Neural progenitor cell (in vitro differentiated cells): ENCODE measurements at regions not wholly inside any gene's neighbourhood (a gene's known extent, or its start where the extent isn't known, plus 50 kb on each side); places are given as distances from the start of the nearest gene placed in this dataset.

Experiments used
- DNase-seq: peaks from one replicate; pipeline ENCODE4 v3.0.0-alpha.2; 2016; ENCODE audit warnings: low spot score
- H2AFZ ChIP-seq: fragments of 200-600 bp; sonication (generic); replicated peaks from 2 replicates; pipeline ENCODE4 v1.6.1; 2016; ENCODE audit warnings: antibody characterized with exemption
- H3F3A ChIP-seq: fragments of 200-600 bp; sonication (generic); 2 replicates; pipeline ENCODE4 v1.6.1; 2016; ENCODE audit warnings: antibody characterized with exemption, low read depth
- H3K27ac ChIP-seq: fragments of 200-600 bp; sonication (generic); 2 replicates; pipeline ENCODE4 v1.5.1; 2016; ENCODE audit warnings: mild to moderate bottlenecking
- H3K27me3 ChIP-seq: fragments of 200-600 bp; sonication (generic); 2 replicates; pipeline ENCODE4 v1.6.1; 2016; ENCODE audit warnings: mild to moderate bottlenecking, moderate library complexity
- H3K36me3 ChIP-seq: fragments of 200-600 bp; sonication (generic); 2 replicates; pipeline ENCODE4 v1.5.1; 2016
- H3K4me1 ChIP-seq: fragments of 200-600 bp; sonication (generic); 2 replicates; pipeline ENCODE4 v1.6.1; 2016; ENCODE audit warnings: mixed run types
- H3K4me2 ChIP-seq: fragments of 200-600 bp; sonication (generic); 2 replicates; pipeline ENCODE4 v1.6.1; 2016
- H3K4me3 ChIP-seq: fragments of 200-600 bp; sonication (generic); 2 replicates; pipeline ENCODE4 v1.5.1; 2016
- H3K79me2 ChIP-seq: fragments of 200-600 bp; sonication (generic); 2 replicates; pipeline ENCODE4 v1.6.1; 2016; ENCODE audit warnings: low read depth
- H3K9ac ChIP-seq: fragments of 200-600 bp; sonication (generic); 2 replicates; pipeline ENCODE4 v1.6.1; 2016
- H3K9me3 ChIP-seq: fragments of 200-600 bp; sonication (generic); 2 replicates; pipeline ENCODE4 v1.5.1; 2016; ENCODE audit warnings: low read depth
- H4K20me1 ChIP-seq: fragments of 200-600 bp; sonication (generic); 2 replicates; pipeline ENCODE4 v1.6.1; 2016; ENCODE audit warnings: low read depth
- H3K27ac Mint-ChIP-seq: 3 replicates; pipeline ENCODE4 v1.8.0; 2021; ENCODE audit warnings: mixed read lengths
- H3K27me3 Mint-ChIP-seq: 2 replicates; pipeline ENCODE4 v1.8.0; 2022; ENCODE audit warnings: low read depth, mild to moderate bottlenecking, inconsistent platforms, moderate library complexity, mixed read lengths; ENCODE audit not compliant: insufficient read depth
- H3K36me3 Mint-ChIP-seq: 3 replicates; pipeline ENCODE4 v1.8.0; 2021; ENCODE audit warnings: mixed read lengths
- H3K4me1 Mint-ChIP-seq: 3 replicates; pipeline ENCODE4 v1.8.0; 2021; ENCODE audit warnings: mixed read lengths
- H3K4me3 Mint-ChIP-seq: 3 replicates; pipeline ENCODE4 v1.8.0; 2021; ENCODE audit warnings: mild to moderate bottlenecking, moderate library complexity, mixed read lengths
- H3K9me3 Mint-ChIP-seq: 3 replicates; pipeline ENCODE4 v1.8.0; 2020; ENCODE audit warnings: mixed read lengths
- EZH2 ChIP-seq: fragments of 200-600 bp; sonication (generic); IDR thresholded peaks from 2 replicates; pipeline ENCODE4 v1.6.1; 2017; ENCODE audit warnings: antibody characterized with exemption, mild to moderate bottlenecking, moderate library complexity
- EZH2phosphoT487 ChIP-seq: fragments of 200-600 bp; sonication (generic); IDR thresholded peaks from 2 replicates; pipeline ENCODE4 v1.6.1; 2017; ENCODE audit warnings: antibody characterized with exemption
- TF ChIP-seq, protein P1 (sequence below): fragments of 200-600 bp; sonication (generic); IDR thresholded peaks from 2 replicates; pipeline ENCODE4 v1.5.1; 2017; ENCODE audit warnings: antibody characterized with exemption, mild to moderate bottlenecking

DNA sequence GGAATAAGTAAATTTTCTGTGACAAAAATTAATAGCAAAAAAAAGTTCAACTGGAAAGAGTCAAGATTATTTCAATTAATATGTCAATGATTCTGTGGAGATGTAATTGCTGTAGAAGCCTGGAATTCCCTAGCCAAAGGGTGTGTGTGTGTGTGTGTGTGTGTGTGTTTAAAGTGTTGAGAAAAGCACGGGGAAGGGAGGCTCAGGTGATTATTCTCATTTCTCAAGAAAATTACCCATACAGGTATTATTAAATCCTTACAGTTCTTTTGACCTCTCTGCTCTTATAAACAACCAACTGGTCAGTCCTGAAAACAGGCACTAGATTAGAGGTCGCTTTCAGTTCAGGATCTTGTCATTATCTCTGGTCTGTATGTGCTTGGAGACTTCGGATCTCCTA is 129.3 kb upstream of the SASH1 start:
- no peaks in the 10 kb centered on the region for H3K36me3 Mint-ChIP-seq
- no peak for TF ChIP-seq EZH2
- no peak for TF ChIP-seq EZH2phosphoT487
- TF ChIP-seq, protein P1, sequence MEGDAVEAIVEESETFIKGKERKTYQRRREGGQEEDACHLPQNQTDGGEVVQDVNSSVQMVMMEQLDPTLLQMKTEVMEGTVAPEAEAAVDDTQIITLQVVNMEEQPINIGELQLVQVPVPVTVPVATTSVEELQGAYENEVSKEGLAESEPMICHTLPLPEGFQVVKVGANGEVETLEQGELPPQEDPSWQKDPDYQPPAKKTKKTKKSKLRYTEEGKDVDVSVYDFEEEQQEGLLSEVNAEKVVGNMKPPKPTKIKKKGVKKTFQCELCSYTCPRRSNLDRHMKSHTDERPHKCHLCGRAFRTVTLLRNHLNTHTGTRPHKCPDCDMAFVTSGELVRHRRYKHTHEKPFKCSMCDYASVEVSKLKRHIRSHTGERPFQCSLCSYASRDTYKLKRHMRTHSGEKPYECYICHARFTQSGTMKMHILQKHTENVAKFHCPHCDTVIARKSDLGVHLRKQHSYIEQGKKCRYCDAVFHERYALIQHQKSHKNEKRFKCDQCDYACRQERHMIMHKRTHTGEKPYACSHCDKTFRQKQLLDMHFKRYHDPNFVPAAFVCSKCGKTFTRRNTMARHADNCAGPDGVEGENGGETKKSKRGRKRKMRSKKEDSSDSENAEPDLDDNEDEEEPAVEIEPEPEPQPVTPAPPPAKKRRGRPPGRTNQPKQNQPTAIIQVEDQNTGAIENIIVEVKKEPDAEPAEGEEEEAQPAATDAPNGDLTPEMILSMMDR: no peak
- H3K27ac ChIP-seq: no peak overlapping the region

GRCh38 chr6:148214667-148215066 is 128.0 kb upstream of the SASH1 start:
- Histone ChIP-seq H4K20me1 (no peaks in the 10 kb centered on the region), H3K9me3 (no peaks in the 10 kb centered on the region), H3K36me3 (no peaks in the 10 kb centered on the region), H2AFZ (no peak overlapping the region), H3F3A (no peaks in the 10 kb centered on the region), H3K4me3 (no peak overlapping the region), H3K4me2 (no peak overlapping the region), H3K4me1 (no peaks in the 10 kb centered on the region), H3K27ac (no peak overlapping the region), H3K27me3 (no peaks in the 10 kb centered on the region), H3K9ac (no peak overlapping the region), H3K79me2 (no peaks in the 10 kb centered on the region)
- Mint-ChIP-seq H3K36me3 (no peaks in the 10 kb centered on the region), H3K9me3 (no peaks in the 10 kb centered on the region), H3K4me1 (peaks cover 26% of the 10 kb centered on the region), H3K4me3 (no peak overlapping the region), H3K27me3 (peaks cover 2% of the 10 kb centered on the region), H3K27ac (no peak overlapping the region)
- no peak for DNase-seq
- TF ChIP-seq, protein P1: no peak
- TF ChIP-seq EZH2phosphoT487 (no peak), EZH2 (no peak)

More for the DNA sequence above, 129.3 kb upstream of the SASH1 start:
- Mint-ChIP-seq H3K27ac (no peak overlapping the region), H3K9me3 (no peaks in the 10 kb centered on the region), H3K4me3 (no peak overlapping the region), H3K4me1 (peaks cover 22% of the 10 kb centered on the region), H3K27me3 (peaks cover 2% of the 10 kb centered on the region)
- no peak for DNase-seq
- Histone ChIP-seq H4K20me1 (no peaks in the 10 kb centered on the region), H3K4me3 (no peak overlapping the region), H2AFZ (no peak overlapping the region), H3K9me3 (no peaks in the 10 kb centered on the region), H3K27me3 (no peaks in the 10 kb centered on the region), H3K36me3 (no peaks in the 10 kb centered on the region), H3K79me2 (no peaks in the 10 kb centered on the region), H3F3A (no peaks in the 10 kb centered on the region), H3K9ac (no peak overlapping the region), H3K4me1 (no peaks in the 10 kb centered on the region), H3K4me2 (no peak overlapping the region)

DNA sequence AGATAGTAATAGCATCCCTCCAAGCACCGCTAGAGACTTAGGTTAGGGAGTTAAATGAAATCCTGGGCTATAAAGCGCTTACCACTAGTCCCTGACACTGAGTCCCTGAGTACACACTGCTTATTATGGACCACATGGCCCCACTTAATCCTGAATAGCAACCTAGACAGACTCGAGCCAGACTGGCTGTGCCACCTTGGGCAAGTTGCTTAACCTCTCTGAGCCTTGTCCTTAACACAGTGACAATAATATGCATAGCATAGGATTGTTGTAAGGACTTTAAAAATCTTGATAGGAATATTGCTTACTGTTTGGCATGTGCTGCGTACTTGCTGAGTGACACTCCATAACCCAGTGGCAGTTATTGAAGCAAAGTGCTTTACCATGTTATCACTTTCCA is 125.6 kb upstream of the SASH1 start:
- Mint-ChIP-seq H3K36me3 (no peaks in the 10 kb centered on the region), H3K27ac (no peak overlapping the region), H3K4me1 (peaks cover 47% of the 10 kb centered on the region), H3K27me3 (peaks cover 5% of the 10 kb centered on the region), H3K4me3 (no peak overlapping the region), H3K9me3 (no peaks in the 10 kb centered on the region)
- H4K20me1 ChIP-seq: no peaks in the 10 kb centered on the region
- no peaks in the 10 kb centered on the region for H3F3A ChIP-seq
- no peak overlapping the region for H3K27ac ChIP-seq
- no peaks in the 10 kb centered on the region for H3K27me3 ChIP-seq
- H3K4me1 ChIP-seq: no peaks in the 10 kb centered on the region
- H3K79me2 ChIP-seq: no peaks in the 10 kb centered on the region
- TF ChIP-seq EZH2: no peak
- TF ChIP-seq, protein P1: no peak
- no peak for TF ChIP-seq EZH2phosphoT487
- H3K36me3 ChIP-seq: no peaks in the 10 kb centered on the region
- H3K4me3 ChIP-seq: no peak overlapping the region
- H2AFZ ChIP-seq: no peak overlapping the region
- DNase-seq: no peak
- no peak overlapping the region for H3K4me2 ChIP-seq
- H3K9ac ChIP-seq: no peak overlapping the region
- H3K9me3 ChIP-seq: no peaks in the 10 kb centered on the region

GRCh38 chr6:148217921-148218320 is 124.7 kb upstream of the SASH1 start:
- no peak overlapping the region for H3K9ac ChIP-seq
- no peak overlapping the region for H3K27ac ChIP-seq
- H3K9me3 Mint-ChIP-seq: no peaks in the 10 kb centered on the region
- H3K4me1 ChIP-seq: no peaks in the 10 kb centered on the region
- peak overlapping the region; percentile 13 for H2AFZ ChIP-seq
- no peaks in the 10 kb centered on the region for H3K9me3 ChIP-seq
- peak overlapping the region; percentile 20 for H3K27ac Mint-ChIP-seq
- no peaks in the 10 kb centered on the region for H3K27me3 ChIP-seq
- peaks cover 5% of the 10 kb centered on the region for H3K27me3 Mint-ChIP-seq
- no peak overlapping the region for H3K4me2 ChIP-seq
- DNase-seq: no peak
- peaks cover 44% of the 10 kb centered on the region for H3K4me1 Mint-ChIP-seq
- H3F3A ChIP-seq: no peaks in the 10 kb centered on the region
- H3K4me3 Mint-ChIP-seq: no peak overlapping the region
- no peak overlapping the region for H3K4me3 ChIP-seq
- no peaks in the 10 kb centered on the region for H3K36me3 ChIP-seq
- H3K36me3 Mint-ChIP-seq: no peaks in the 10 kb centered on the region
- no peaks in the 10 kb centered on the region for H4K20me1 ChIP-seq
- TF ChIP-seq EZH2 (no peak), EZH2phosphoT487 (no peak)
- TF ChIP-seq, protein P1: no peak
- no peaks in the 10 kb centered on the region for H3K79me2 ChIP-seq
